ENCODE measurements at regions not wholly inside any gene's neighbourhood (a gene's known extent, or its start where the extent isn't known, plus 50 kb on each side); places are given as distances from the start of the nearest gene placed in this dataset.

GRCh38 chr10:2631557-2632205 is 435.7 kb upstream of the PFKP start:
- Mint-ChIP-seq H3K36me3 (ENCODE audit: low read depth) (no peaks in the 10 kb centered on the region), H3K27me3 (no peaks in the 10 kb centered on the region), H3K27ac (no peak overlapping the region), H3K4me3 (no peak overlapping the region), H3K4me1 (no peaks in the 10 kb centered on the region), H3K9me3 (no peaks in the 10 kb centered on the region)
- ChIA-PET POLR2A (no interaction called here), CTCF (no interaction called here)
- DNase-seq, result no peak

- H3K27ac Mint-ChIP-seq, result no peak overlapping the region
- H3K4me3 Mint-ChIP-seq, result no peak overlapping the region
- no peaks in the 10 kb centered on the region for H3K9me3 Mint-ChIP-seq
- ChIA-PET POLR2A (no interaction called here), CTCF (no interaction called here)
- H3K4me1 Mint-ChIP-seq, result no peaks in the 10 kb centered on the region
- H3K27me3 Mint-ChIP-seq, result no peaks in the 10 kb centered on the region
- no peaks in the 10 kb centered on the region for H3K36me3 Mint-ChIP-seq (ENCODE audit: low read depth)
- DNase-seq, result no peak
Measured at GRCh38 chr10:2628705-2629104, 438.6 kb upstream of the PFKP start.

GRCh38 chr10:2627969-2628368 is 439.4 kb upstream of the PFKP start:
- Mint-ChIP-seq H3K27me3 (no peaks in the 10 kb centered on the region), H3K4me1 (no peaks in the 10 kb centered on the region), H3K9me3 (no peaks in the 10 kb centered on the region), H3K36me3 (ENCODE audit: low read depth) (no peaks in the 10 kb centered on the region), H3K27ac (no peak overlapping the region), H3K4me3 (no peak overlapping the region)
- POLR2A ChIA-PET, result no interaction called here
- CTCF ChIA-PET, result no interaction called here
- no peak for DNase-seq

- POLR2A ChIA-PET, result no interaction called here
- H3K27me3 Mint-ChIP-seq, result peaks cover 2% of the 10 kb centered on the region
- H3K27ac Mint-ChIP-seq, result peak overlapping the region; percentile 63
- H3K4me1 Mint-ChIP-seq, result no peaks in the 10 kb centered on the region
- no peak for DNase-seq
- H3K9me3 Mint-ChIP-seq, result no peaks in the 10 kb centered on the region
- CTCF ChIA-PET, result no interaction called here
- no peaks in the 10 kb centered on the region for H3K36me3 Mint-ChIP-seq (ENCODE audit: low read depth)
- H3K4me3 Mint-ChIP-seq, result no peak overlapping the region
Measured at GRCh38 chr10:2625094-2625493, 442.3 kb upstream of the PFKP start.

- Mint-ChIP-seq H3K4me3 (no peak overlapping the region), H3K9me3 (no peaks in the 10 kb centered on the region), H3K4me1 (no peaks in the 10 kb centered on the region), H3K27ac (no peak overlapping the region), H3K36me3 (ENCODE audit: low read depth) (no peaks in the 10 kb centered on the region), H3K27me3 (peaks cover 2% of the 10 kb centered on the region)
- DNase-seq, result no peak
- ChIA-PET CTCF (no interaction called here), POLR2A (no interaction called here)
Measured at GRCh38 chr10:2623675-2624274, 443.6 kb upstream of the PFKP start.

- no peak overlapping the region for H3K27ac Mint-ChIP-seq
- ChIA-PET CTCF (no interaction called here), POLR2A (no interaction called here)
- H3K27me3 Mint-ChIP-seq, result peaks cover 2% of the 10 kb centered on the region
- H3K9me3 Mint-ChIP-seq, result no peaks in the 10 kb centered on the region
- no peak for DNase-seq
- no peaks in the 10 kb centered on the region for H3K36me3 Mint-ChIP-seq (ENCODE audit: low read depth)
- H3K4me1 Mint-ChIP-seq, result no peaks in the 10 kb centered on the region
- no peak overlapping the region for H3K4me3 Mint-ChIP-seq
Measured at GRCh38 chr10:2620827-2621521, 446.4 kb upstream of the PFKP start.

GRCh38 chr10:2619916-2620315 is 447.4 kb upstream of the PFKP start:
- Mint-ChIP-seq H3K9me3 (no peaks in the 10 kb centered on the region), H3K4me1 (no peaks in the 10 kb centered on the region), H3K27ac (no peak overlapping the region), H3K36me3 (ENCODE audit: low read depth) (no peaks in the 10 kb centered on the region), H3K27me3 (peaks cover 2% of the 10 kb centered on the region), H3K4me3 (no peak overlapping the region)
- CTCF ChIA-PET, result no interaction called here
- POLR2A ChIA-PET, result no interaction called here
- DNase-seq, result no peak

GRCh38 chr10:2619472-2619871 is 447.9 kb upstream of the PFKP start:
- H3K36me3 Mint-ChIP-seq (ENCODE audit: low read depth), result no peaks in the 10 kb centered on the region
- DNase-seq, result no peak
- peaks cover 2% of the 10 kb centered on the region for H3K27me3 Mint-ChIP-seq
- no peaks in the 10 kb centered on the region for H3K4me1 Mint-ChIP-seq
- no peak overlapping the region for H3K4me3 Mint-ChIP-seq
- no peak overlapping the region for H3K27ac Mint-ChIP-seq
- ChIA-PET POLR2A (no interaction called here), CTCF (no interaction called here)
- H3K9me3 Mint-ChIP-seq, result no peaks in the 10 kb centered on the region

GRCh38 chr10:2618690-2619089 is 448.7 kb upstream of the PFKP start:
- POLR2A ChIA-PET, result no interaction called here
- no peaks in the 10 kb centered on the region for H3K9me3 Mint-ChIP-seq
- H3K4me3 Mint-ChIP-seq, result no peak overlapping the region
- H3K4me1 Mint-ChIP-seq, result no peaks in the 10 kb centered on the region
- H3K27me3 Mint-ChIP-seq, result peaks cover 2% of the 10 kb centered on the region
- CTCF ChIA-PET, result no interaction called here
- no peak overlapping the region for H3K27ac Mint-ChIP-seq
- DNase-seq, result no peak
- H3K36me3 Mint-ChIP-seq (ENCODE audit: low read depth), result no peaks in the 10 kb centered on the region

GRCh38 chr10:2616215-2616614 is 451.1 kb upstream of the PFKP start:
- DNase-seq, result no peak
- H3K36me3 Mint-ChIP-seq (ENCODE audit: low read depth), result no peaks in the 10 kb centered on the region
- CTCF ChIA-PET, result no interaction called here
- H3K27ac Mint-ChIP-seq, result no peak overlapping the region
- POLR2A ChIA-PET, result no interaction called here
- H3K9me3 Mint-ChIP-seq, result no peaks in the 10 kb centered on the region
- H3K27me3 Mint-ChIP-seq, result peaks cover 3% of the 10 kb centered on the region
- no peaks in the 10 kb centered on the region for H3K4me1 Mint-ChIP-seq
- H3K4me3 Mint-ChIP-seq, result no peak overlapping the region

- H3K36me3 Mint-ChIP-seq (ENCODE audit: low read depth), result no peaks in the 10 kb centered on the region
- ChIA-PET CTCF (no interaction called here), POLR2A (no interaction called here)
- H3K27me3 Mint-ChIP-seq, result peaks cover 3% of the 10 kb centered on the region
- H3K27ac Mint-ChIP-seq, result no peak overlapping the region
- DNase-seq, result no peak
- H3K9me3 Mint-ChIP-seq, result no peaks in the 10 kb centered on the region
- no peak overlapping the region for H3K4me3 Mint-ChIP-seq
- no peaks in the 10 kb centered on the region for H3K4me1 Mint-ChIP-seq
Measured at GRCh38 chr10:2611603-2612002, 455.7 kb upstream of the PFKP start.

GRCh38 chr10:2610946-2611345 is 456.4 kb upstream of the PFKP start:
- H3K27ac Mint-ChIP-seq, result no peak overlapping the region
- H3K4me3 Mint-ChIP-seq, result no peak overlapping the region
- H3K9me3 Mint-ChIP-seq, result no peaks in the 10 kb centered on the region
- peaks cover 3% of the 10 kb centered on the region for H3K27me3 Mint-ChIP-seq
- no peaks in the 10 kb centered on the region for H3K4me1 Mint-ChIP-seq
- H3K36me3 Mint-ChIP-seq (ENCODE audit: low read depth), result no peaks in the 10 kb centered on the region
- DNase-seq, result no peak
- ChIA-PET POLR2A (no interaction called here), CTCF (no interaction called here)

- POLR2A ChIA-PET, result no interaction called here
- DNase-seq, result no peak
- peaks cover 2% of the 10 kb centered on the region for H3K9me3 Mint-ChIP-seq
- no peak overlapping the region for H3K27ac Mint-ChIP-seq
- no peak overlapping the region for H3K4me3 Mint-ChIP-seq
- CTCF ChIA-PET, result no interaction called here
- no peaks in the 10 kb centered on the region for H3K4me1 Mint-ChIP-seq
- no peaks in the 10 kb centered on the region for H3K27me3 Mint-ChIP-seq
- no peaks in the 10 kb centered on the region for H3K36me3 Mint-ChIP-seq (ENCODE audit: low read depth)
Measured at GRCh38 chr10:2604891-2605290, 462.5 kb upstream of the PFKP start.

- Mint-ChIP-seq H3K36me3 (ENCODE audit: low read depth) (no peaks in the 10 kb centered on the region), H3K9me3 (no peaks in the 10 kb centered on the region), H3K4me1 (no peaks in the 10 kb centered on the region), H3K27ac (no peak overlapping the region), H3K4me3 (no peak overlapping the region), H3K27me3 (no peaks in the 10 kb centered on the region)
- CTCF ChIA-PET, result no interaction called here
- DNase-seq, result no peak
- POLR2A ChIA-PET, result no interaction called here
Measured at GRCh38 chr10:2599571-2599970, 467.8 kb upstream of the PFKP start.

Data from activated CD4-positive, alpha-beta T cell treated with anti-CD3 and anti-CD28 coated beads, Interleukin-2, amount 10 ng/mL, durations not matched to agents 7 days and 5 days (primary cell).